Sciatic nerve (tissue), 2 donors: ENCODE measurements at regions not wholly inside any gene's neighbourhood (a gene's known extent, or its start where the extent isn't known, plus 50 kb on each side); places are given as distances from the start of the nearest gene placed in this dataset.
"Not testable (repeated sequence)": the region's sequence is repeated elsewhere in the genome, so short reads cannot be mapped to it uniquely, and the experiment has no call there.

Experiments used
- ATAC-seq: fragments of 200-7000 bp; cut with Tn5 transposase; one replicate; pipeline ENCODE4 v1.9.1; 2020; ENCODE audit warnings: mild to moderate bottlenecking, moderate library complexity
- DNase-seq: peaks from one replicate; pipeline ENCODE4 v3.0.0-alpha.2; 2020; ENCODE audit warnings: low spot score
- intact Hi-C: fragments of 100-400 bp; cut with DNase I; formaldehyde crosslinking; loops from one replicate; pipeline ENCODE4 v1.14.2; 2022
- donor health status: DM: no; HTN: no; CAD: no.
- donor health status: DM: no; HTN: no; CAD: no.

DNA sequence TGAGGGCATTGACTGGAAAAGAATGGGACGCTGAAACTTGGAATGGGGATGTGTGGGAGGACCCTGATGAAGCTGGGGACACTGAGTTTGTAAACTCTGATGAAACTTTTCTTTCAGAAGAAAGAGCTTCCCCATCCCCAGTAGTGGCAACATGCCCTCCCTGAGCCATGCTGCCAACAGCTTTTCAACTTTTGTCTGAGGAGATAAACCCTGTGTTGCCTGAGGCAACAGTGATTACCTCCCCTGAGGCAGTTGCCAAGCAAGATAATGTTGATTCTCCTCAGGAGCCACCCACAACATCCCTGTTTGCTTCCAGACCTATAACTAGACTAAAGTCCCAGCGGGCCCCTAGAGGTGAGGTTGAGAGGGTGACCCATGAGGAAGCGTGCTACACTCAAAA is 134.2 kb upstream of the DAB1 start:
- DNase-seq, intact Hi-C loops, ATAC-seq: not testable (repeated sequence)

DNA sequence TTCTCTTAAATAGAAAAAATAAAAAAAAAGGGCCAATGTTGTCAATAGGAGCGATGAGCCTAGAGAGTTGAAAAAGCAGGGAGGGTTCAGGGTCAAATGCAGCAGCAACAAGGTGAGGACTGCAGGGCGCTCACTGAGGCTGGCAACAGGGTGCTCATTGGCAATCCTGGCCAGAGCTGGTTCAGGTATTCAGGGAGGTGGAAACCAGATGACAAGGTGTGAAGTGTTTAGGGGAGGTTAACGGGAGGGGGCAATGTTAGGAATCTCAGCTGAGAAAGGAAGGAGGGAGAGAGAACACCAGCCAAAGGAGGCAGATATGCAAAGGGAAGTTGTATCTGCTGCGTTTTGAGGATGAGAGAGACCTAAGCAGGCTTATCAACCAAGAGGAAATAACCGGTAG is 129.8 kb upstream of the DAB1 start:
- intact Hi-C loops = no loop called here
- DNase-seq = no peak
- no peak for ATAC-seq

DNA sequence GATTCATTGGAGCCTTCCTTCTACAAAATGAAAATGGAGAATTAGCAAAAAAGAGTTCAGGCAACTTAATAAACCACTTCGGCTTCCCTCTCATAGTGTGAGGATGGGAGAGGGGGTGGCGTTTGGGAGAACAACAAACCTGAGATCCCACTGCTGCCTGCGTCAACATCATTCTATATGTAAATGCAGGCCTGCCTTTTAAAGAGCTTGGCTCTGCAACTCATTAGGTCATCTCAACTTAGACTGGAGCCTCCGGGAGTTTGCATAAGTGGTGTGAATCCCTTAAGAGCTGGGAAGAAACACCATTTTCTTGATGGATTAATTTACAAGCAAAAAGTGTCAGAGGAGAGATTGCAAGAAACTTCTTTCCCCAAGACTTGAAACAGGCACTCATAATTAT is 127.6 kb upstream of the DAB1 start:
- intact Hi-C loops = no loop called here
- DNase-seq = no peak
- ATAC-seq = no peak

DNA sequence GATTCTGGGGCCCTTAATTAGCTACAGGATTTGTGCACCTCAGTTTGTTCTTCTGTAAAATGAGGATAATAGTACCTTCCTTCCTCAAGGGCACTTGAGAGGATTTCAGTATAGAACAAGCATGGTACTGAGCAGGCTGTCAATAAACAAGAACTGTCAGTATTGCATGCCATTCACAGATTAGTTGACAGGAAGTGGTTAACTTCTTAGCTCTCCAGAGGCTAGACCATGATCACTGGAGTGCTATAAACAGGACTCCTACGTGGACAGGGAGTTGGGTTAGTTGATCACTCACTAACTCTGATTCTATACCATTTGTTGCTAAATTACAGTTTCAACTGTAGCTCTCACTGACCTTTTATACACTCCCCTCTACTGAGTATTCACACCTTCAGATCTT is 126.2 kb upstream of the DAB1 start:
- intact Hi-C loops = no loop called here
- no peak for DNase-seq
- ATAC-seq = no peak

DNA sequence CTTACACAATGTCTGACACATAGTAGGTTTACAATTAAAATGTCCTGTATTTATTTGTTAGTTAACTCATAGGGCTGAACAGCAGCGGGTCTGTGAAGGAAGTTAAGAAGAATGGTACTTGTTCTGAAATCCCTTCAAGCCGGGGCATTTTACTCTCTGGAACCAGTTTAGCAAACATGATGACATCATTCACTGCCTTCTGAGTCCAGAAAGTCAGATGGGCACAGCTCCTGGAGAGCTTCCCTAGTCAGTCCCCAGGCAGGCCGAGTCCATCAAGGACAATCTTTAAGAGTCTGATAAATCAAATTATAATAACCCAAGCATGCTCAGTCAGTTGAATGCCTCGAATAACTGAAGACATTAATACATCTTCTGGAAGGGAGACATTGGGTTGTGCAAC is 125.4 kb upstream of the DAB1 start:
- ATAC-seq (no peak), DNase-seq (no peak)
- intact Hi-C loops = no loop called here

DNA sequence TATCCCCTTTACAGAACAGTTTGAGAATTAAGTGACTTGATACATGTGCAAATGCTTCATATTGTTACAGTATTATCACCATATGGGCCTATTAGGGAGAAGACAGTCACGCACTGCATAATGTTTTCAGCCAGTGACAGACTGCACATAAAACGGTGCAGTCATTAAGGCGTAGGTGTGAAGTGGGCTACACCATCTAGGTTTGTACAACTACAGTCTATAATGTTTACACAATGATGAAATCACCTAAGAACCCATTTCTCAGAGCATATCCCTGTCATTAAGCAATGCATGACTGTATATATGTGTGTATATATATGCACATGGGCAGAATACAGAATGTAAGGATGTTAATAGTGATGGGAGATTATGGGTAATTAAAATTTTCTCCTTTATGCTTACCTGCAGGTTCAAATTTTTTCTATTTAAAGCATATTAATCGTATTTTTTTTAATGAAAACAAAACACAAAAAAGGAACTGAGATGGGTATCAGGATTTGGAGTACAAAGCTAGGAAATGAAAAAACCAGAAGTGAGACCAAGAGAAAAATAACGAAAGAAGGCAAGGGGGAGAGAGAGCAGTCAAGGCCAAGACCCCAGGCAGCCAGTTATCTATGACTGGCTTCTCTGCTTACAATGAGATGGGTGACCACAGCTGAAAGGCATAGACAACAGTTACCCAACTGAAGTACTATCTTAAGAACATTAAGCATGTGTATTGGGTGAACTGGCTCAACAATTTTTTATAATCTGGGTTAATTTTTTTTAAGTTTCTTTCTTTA is 122.9 kb upstream of the DAB1 start:
- ATAC-seq = no peak
- DNase-seq = no peak
- intact Hi-C loops = no loop called here

DNA sequence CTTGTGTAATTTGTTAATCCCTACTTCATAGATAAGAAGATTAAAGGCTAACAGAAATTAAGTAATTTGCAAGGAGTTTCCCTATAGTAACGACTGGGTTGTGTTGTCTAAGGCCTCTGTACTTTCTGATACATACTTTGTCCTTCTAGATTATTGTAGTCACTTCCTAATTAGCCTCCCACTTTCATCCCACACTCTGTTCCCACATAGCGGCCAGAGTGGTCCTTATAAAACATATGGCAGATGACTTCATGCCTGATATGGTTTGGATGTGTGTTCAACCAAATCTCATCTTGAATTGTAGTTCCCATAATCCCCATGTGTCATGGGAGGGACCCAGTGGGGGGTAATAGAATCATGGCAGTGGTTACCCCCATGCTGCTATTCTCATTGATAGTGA is 120.5 kb upstream of the DAB1 start:
- intact Hi-C loops = no loop called here
- ATAC-seq (no peak), DNase-seq (no peak)

DNA sequence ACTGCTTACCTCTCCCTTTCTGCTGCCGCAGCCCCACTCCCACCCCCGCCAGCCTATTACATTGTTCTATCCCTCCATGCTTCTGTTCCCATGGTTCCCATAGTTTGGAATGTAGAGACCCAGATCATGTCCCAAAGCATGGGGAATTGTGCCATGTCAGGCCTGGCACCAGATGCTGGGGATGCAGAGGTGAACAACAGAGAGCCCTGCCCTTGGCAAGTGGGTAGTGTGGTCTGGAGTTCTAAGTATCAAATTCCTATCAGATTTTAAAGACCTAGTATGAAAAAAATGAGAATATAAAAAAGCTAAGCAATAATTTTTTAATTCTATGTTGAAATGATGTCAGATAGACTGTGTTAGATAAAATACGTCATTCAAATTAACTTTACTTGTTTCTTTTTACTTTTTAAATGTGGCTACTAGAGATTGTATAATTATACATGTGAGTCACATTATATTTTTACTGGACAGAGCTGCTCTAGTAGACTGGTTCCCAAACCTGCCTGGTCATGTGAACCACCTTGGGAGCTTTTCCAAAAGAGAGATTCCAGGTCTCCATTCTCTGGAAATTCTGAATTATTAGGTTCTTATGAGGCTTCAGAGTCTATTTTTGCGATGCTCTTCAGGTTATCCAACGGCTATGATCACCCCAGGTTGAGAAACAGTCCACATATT is 113.0 kb upstream of the DAB1 start:
- DNase-seq (no peak), ATAC-seq (no peak)
- intact Hi-C loops = no loop called here

DNA sequence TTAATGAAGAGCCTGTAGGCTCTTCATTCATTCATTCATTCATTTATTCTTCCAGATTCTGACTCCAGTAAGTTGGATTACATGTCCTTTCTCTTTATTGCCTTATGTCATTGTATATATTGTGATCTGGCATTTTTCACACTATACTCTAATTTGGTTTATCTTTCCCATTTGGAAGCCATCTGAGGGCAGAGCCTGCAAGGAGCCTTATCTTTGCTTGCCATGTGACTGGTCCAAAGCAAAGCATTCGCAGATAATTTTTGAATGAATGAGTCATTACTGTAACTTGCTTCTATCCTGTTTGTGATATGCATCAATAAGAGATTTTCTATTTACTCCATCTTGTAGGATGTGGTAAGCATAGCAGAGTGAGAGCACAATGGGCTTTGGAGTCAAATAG is 108.4 kb upstream of the DAB1 start:
- ATAC-seq (no peak), DNase-seq (no peak)
- intact Hi-C loops = no loop called here

DNA sequence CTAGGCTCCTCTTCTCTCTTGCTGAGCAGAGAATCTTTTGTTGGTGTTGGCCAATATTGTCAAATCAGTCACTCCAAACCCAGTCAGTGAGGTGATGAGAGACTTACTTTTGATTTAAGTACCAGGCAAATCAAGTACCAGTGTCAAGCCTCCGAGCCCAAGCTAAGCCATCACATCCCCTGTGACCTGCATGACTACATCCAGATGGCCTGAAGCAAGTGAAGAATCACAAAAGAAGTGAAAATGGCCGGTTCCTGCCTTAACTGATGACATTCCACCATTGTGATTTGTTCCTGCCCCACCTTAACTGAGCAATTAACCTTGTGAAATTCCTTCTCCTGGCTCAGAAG is 107.0 kb upstream of the DAB1 start:
- intact Hi-C loops, DNase-seq: not testable (repeated sequence)

DNA sequence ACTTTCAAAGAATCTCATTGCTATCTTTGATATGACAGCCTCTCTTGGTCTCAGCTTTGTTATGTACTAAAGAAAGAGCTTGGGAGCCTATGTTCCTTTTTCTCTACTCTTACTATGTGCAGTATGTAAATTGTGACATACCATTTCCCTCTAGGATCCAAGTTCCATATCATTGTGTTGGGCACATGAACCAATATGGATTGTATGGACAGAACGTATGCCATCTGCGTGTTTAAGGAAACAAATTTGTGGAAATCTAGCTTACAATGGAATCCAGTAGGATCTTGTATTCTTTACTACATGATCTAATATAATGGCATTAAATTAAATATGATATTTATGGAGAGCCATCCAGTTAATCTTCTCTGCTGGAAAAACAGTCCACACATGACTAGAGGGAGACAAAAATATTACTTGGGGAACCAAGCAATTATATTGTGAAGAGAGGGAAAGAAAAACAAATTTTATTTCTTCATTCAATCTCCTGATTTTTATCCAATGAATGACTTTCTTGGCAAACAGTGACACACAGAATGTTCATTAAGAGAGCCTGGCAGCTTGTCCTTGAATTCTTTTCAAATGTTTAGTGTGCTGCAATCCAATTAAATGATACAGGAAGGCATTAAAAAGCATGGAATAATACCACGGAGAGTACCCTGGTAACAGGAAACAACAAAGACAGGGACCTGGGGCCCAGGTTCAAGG is 106.5 kb upstream of the DAB1 start:
- intact Hi-C loops = no loop called here
- ATAC-seq (no peak), DNase-seq (no peak)

More for the DNA sequence above, 107.0 kb upstream of the DAB1 start:
- ATAC-seq = not testable (repeated sequence)

DNA sequence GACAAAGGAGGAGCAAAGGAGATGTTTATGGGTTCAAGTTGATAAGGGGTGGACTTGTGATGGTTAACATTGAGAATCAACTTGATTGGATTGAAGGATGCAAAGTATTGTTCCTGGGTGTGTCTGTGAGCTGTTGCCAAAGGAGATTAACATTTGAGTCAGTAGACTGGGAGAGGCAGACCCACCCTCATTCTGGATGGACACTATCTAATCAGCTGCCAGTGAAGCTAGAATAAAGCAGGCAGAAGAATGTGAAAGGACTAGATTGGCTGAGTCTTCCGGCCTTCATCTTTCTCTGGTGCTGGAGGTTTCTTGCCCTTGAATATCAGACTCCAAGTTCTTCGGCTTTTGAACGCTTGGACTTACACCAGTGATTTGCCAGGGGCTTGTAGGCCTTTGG is 98.7 kb upstream of the DAB1 start:
- intact Hi-C loops = no loop called here
- ATAC-seq = no peak
- no peak for DNase-seq

DNA sequence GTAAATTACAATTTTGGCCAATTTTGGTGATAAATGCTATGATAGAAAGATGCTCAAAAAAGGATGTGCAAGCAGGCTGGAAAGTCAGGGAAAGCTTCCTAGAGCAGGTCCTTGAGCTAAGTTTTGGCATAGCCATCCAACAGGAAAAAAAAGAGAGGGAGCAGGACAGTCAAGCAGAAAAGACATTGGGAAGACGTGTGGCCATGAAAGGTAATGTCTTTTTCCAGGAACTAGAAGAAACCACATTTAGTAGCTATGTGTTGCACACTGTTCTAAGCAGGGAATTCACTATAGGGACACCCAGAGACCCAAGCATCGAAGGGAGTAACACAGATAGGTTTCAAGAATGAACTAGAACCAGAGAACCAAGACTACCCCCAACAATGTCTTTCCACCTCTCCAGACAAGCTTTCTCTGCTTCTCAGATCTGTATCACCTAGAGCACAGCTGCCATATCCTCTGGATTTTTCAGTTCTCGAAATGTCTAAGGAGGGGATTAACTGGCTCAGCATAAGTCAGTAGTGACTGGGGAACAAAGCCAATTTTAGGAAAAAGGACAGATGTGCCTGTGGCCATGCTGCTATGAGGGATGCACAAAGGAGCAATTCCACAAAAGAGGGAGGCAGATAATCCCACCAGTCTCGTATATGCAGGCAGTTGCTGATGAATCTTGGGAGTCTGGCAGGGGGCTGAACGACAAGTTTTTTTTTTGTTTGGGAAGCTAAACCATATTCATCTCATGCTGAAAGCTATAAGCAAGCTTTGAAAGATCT is 97.1 kb upstream of the DAB1 start:
- ATAC-seq (no peak), DNase-seq (no peak)
- intact Hi-C loops = no loop called here

DNA sequence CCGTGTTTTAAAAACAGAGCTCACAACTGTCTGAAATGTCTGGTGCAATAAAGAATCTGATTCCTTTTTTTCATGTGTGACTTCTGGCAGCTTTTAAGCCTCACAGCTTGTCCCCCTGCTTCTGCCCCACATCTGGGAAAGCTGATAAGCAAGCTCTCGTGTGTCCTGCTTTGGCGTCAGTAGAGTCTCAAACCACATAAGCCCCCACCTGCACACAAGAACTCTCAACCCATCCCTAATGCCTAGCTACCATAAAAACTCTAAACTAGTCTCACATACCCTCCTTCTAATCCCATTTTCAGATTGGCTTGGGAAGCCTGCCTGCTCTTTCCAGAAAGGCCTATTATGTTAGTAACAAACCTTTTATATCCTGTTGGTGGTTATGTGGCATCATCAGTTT is 94.6 kb upstream of the DAB1 start:
- DNase-seq (no peak), ATAC-seq (no peak)

DNA sequence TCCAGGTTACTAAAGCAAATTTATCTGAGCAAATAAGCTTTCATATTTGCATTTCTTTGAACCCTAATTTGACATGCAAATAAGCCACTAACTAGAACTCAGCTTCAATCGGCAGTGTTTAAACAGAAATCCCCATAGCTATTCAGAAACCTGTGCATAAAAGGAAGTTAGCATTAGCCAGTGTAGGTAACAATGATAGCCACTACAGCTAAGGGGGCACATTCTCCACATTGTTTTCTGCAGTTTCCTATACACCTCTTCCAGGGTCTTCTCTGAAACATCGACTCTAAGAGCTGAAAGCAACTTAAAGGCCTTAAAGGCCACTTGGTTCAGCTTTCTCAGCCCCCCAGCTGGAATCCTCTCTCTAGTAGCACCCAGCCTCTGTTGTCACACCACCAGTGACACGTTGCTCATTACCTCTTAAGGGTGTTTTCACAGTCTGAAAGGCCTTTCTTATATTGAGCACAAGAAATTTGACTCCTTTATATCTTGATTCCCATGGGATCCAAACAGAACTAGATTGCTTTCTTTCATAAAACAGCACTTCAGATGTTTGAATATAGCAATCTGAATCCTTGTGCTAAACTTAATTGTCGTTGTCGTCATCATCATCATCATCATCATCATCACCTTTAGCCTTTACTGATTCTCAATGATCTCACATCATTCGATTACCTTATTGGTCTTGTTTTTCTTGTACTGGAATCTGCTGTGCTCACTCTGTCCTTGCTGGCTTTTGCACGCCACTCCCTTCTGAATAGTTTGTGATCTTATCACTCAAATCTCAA is 93.9 kb upstream of the DAB1 start:
- DNase-seq (no peak), ATAC-seq (no peak)
- intact Hi-C loops = no loop called here

More for the DNA sequence above, 94.6 kb upstream of the DAB1 start:
- intact Hi-C loops = no loop called here

DNA sequence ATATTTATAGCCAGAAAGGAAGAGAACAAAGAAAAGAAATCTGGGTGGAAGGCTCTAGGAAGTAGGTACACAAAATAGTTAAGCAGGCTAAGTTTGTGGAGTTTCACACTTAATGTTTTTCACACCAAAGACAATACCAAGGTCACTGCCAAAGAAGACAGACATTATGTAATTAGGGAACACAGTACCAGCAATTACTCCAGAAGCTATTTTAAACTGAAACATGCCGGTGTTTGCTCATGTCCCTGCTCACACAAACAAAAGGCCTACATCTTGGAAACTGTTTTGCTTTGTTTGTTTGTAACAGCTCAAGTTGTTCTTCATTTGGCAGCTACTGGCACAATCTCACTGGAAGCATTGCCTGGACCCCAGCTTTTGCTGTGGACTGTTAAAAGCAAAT is 88.5 kb upstream of the DAB1 start:
- intact Hi-C loops = no loop called here
- no peak for ATAC-seq
- DNase-seq = no peak

DNA sequence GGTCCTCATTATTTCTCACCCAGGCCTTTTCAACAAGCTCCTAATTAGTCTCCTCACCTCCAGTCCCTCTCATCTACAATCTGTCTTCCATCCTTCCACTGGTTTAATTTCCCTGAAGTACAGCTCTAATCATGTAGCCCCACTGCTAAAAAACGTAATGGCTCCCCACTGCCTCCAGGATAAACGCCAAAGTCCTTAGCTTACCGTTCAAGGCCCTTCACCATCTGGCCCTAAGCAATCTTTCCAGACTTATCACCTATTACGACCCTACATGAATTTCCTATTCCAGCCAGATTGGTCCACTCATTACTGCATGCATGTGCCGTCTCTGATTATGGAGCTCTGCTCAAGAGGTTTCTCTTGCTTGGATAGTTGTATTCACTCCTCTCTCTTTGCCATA is 83.1 kb upstream of the DAB1 start:
- DNase-seq (no peak), ATAC-seq (no peak)
- intact Hi-C loops = no loop called here

DNA sequence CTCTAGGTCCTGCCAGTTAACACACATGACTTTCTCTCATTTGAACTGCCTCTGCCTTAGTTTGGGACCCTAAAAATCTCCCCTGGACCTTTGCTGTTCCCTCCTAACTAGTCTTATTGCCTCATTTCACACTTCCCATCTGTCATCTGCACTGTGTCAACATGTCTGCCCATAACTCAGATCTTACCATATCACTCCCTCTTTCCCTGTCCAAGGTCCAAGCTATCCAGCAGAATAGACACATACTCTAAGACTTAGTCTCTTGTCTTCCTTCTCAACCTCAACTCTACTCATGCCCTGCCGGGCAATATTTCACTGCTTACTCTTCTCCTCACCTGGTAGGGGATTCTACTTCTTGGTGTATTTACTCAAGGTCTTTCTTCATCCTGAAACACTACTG is 79.5 kb upstream of the DAB1 start:
- ATAC-seq (no peak), DNase-seq (no peak)
- intact Hi-C loops = no loop called here
